ENCODE measurements at regions not wholly inside any gene's neighbourhood (a gene's known extent, or its start where the extent isn't known, plus 50 kb on each side); places are given as distances from the start of the nearest gene placed in this dataset.

DNA sequence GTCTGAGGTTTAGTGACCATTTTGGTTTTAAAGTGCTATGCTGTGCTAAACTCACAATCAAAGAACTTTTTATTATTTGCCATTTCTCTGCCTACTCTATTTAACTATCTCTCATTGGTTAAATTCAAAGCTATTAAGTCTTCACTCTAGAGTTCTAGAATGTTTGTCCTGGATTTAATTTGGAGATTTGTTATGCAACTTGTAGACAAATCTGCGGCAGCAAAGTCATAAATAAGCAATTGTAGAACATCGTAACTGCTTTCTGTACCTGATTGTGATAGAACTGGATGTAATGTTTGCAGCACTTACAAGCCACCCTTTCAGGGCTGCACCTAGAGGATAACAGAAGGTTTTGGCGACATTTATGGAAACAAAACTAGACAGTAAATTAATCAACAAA lies 566.5 kb upstream of the ADGRL2 start:
- Mint-ChIP-seq H3K4me3 (no peak overlapping the region), H3K36me3 (no peaks in the 10 kb centered on the region), H3K4me1 (no peaks in the 10 kb centered on the region), H3K27ac (no peak overlapping the region), H3K27me3 (no peaks in the 10 kb centered on the region), H3K9me3 (ENCODE audit: low read depth) (peaks cover 6% of the 10 kb centered on the region)
- DNase-seq (no peak), ATAC-seq (no peak)
- CTCF ChIA-PET: no interaction called here

DNA sequence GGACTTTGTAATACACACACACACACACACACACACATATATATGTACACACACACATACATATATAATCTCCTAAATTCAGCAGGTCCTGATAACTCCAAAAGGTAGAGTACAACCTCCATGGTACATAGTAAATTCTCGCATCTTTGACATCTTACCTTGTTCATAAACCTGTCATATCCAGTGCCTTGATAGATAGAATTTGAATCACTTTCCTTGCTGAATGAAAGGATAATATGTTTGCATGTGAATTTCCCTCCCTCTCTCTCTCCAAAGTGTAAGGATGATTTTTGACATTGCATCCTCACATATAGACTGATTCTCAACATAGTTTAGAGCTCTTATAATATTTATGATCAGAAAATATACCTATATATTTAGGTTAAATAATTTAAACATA lies 567.1 kb upstream of the ADGRL2 start:
- Mint-ChIP-seq H3K27me3 (no peaks in the 10 kb centered on the region), H3K36me3 (no peaks in the 10 kb centered on the region), H3K27ac (no peak overlapping the region), H3K4me1 (no peaks in the 10 kb centered on the region), H3K4me3 (no peak overlapping the region), H3K9me3 (ENCODE audit: low read depth) (peaks cover 6% of the 10 kb centered on the region)
- ATAC-seq (no peak), DNase-seq (no peak)
- CTCF ChIA-PET: no interaction called here

DNA sequence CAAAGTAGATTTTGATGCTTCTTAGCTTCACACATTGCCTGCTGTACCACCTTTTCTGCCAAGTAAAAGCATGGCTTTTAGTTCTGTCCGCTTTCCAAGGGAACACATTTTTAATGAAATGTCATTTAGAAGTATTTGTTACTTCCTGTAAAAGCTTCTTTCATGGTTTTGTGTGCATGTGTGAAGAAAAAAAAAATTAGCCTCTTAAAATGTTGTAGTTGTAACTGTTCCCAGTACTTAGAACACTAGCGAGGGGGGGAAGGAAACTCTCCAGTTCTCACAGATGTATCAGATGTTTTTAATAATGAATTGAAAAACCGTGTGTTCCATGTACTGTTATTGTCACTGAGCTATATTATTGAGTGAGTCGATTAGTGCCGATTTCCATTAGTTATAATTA lies 568.3 kb upstream of the ADGRL2 start:
- no peak overlapping the region for H3K27ac Mint-ChIP-seq
- H3K4me1 Mint-ChIP-seq: no peaks in the 10 kb centered on the region
- H3K9me3 Mint-ChIP-seq (ENCODE audit: low read depth): peaks cover 6% of the 10 kb centered on the region
- ATAC-seq: no peak
- DNase-seq: no peak
- no peaks in the 10 kb centered on the region for H3K27me3 Mint-ChIP-seq
- H3K4me3 Mint-ChIP-seq: no peak overlapping the region
- CTCF ChIA-PET: no interaction called here
- no peaks in the 10 kb centered on the region for H3K36me3 Mint-ChIP-seq

DNA sequence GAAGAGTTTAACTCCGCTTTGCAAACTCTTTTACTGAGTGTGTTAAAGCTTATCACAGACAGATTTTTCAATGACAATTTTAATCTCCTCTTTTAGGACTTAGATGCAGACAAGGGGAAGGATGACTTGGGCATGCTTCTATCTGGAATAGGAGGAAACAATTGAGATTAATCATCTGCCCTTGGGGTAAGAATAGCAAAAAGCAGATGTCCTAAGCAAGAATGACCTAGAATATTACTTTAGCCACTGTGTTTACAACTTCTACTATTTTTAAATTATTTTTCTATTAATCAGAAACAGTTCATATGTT lies 569.0 kb upstream of the ADGRL2 start:
- CTCF ChIA-PET: no interaction called here
- Mint-ChIP-seq H3K27ac (no peak overlapping the region), H3K36me3 (no peaks in the 10 kb centered on the region), H3K27me3 (no peaks in the 10 kb centered on the region), H3K9me3 (ENCODE audit: low read depth) (peaks cover 6% of the 10 kb centered on the region), H3K4me1 (no peaks in the 10 kb centered on the region), H3K4me3 (no peak overlapping the region)
- no peak for ATAC-seq
- no peak for DNase-seq

DNA sequence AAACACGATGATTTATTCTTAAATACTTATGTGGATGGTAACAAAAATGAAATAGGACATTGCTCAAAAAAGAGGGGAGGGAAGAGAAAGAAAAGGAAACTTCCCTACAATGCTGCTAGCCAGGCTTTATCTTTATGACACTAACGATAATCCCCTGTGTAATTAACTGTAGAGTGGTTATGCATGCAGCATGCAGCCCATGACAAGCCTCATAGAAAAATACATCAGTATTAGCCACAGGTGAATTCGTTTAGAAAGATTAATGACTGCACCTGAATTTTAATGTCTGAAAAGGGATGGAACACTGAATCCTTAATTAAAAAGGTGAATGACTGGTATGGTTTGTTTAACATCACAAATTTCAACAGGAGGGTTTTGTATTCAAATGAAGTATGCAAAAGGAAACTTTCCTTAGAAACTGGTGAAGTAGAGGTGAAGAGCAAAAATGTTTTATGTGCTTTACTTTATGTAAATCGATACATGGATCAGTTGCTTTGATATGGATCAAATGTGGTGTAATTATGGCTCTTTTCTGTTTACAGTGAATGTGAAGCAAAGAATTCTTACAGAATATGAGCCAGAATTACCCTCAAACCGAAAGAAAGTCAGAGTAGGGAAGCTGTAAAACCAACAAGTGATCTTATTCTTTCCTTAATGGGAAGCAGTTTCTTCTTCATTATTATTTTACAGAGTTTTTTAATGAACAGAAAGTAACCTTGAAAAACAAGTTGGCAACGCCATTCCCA lies 569.6 kb upstream of the ADGRL2 start:
- no peaks in the 10 kb centered on the region for H3K36me3 Mint-ChIP-seq
- CTCF ChIA-PET: no interaction called here

DNA sequence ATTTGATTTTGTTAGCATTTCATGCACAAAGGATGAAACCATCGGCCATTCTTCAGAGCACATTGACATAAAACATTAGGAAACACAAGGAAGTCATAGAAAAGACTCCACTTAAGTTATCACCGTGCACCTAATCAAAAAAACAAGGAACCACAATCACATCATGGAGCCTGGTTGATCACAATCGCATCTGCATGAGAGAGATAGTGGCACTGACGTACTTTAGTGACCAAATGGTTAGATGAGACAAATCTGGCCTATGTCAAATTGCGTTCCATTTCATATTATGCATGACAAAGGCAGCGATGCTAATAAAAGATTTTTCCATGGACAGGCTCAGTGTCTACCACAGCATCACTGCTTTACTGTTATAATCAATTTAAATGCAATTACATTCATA lies 571.8 kb upstream of the ADGRL2 start:
- H3K36me3 Mint-ChIP-seq: no peaks in the 10 kb centered on the region
- CTCF ChIA-PET: no interaction called here
- H3K27ac Mint-ChIP-seq: no peak overlapping the region

More for the DNA sequence above, 569.6 kb upstream of the ADGRL2 start:
- peaks cover 6% of the 10 kb centered on the region for H3K9me3 Mint-ChIP-seq (ENCODE audit: low read depth)
- ATAC-seq (no peak), DNase-seq (no peak)
- H3K4me1 Mint-ChIP-seq: no peaks in the 10 kb centered on the region
- H3K27ac Mint-ChIP-seq: no peak overlapping the region
- H3K27me3 Mint-ChIP-seq: no peaks in the 10 kb centered on the region
- H3K4me3 Mint-ChIP-seq: no peak overlapping the region

DNA sequence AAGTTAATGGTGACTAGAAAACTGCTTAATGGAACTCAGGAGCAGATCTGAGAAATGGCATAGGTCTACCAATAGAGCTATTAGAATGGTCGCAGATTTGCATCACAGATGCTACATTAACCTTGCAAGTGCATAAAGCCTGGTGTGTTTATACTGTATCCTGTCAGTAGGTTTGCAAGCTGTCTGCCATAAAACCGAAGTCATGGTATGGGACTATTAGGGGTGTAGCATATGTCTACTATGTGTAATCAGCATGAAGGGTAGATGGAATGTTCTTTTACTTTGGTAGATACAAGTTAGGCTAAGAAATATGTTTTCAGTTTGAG lies 574.2 kb upstream of the ADGRL2 start:
- Mint-ChIP-seq H3K27me3 (no peaks in the 10 kb centered on the region), H3K4me3 (no peak overlapping the region), H3K27ac (no peak overlapping the region), H3K9me3 (ENCODE audit: low read depth) (peaks cover 5% of the 10 kb centered on the region), H3K36me3 (no peaks in the 10 kb centered on the region), H3K4me1 (no peaks in the 10 kb centered on the region)
- no peak for DNase-seq
- CTCF ChIA-PET: no interaction called here
- no peak for ATAC-seq

More for the DNA sequence above, 571.8 kb upstream of the ADGRL2 start:
- DNase-seq (no peak), ATAC-seq (no peak)
- Mint-ChIP-seq H3K27me3 (no peaks in the 10 kb centered on the region), H3K4me1 (no peaks in the 10 kb centered on the region), H3K4me3 (no peak overlapping the region), H3K9me3 (ENCODE audit: low read depth) (peaks cover 5% of the 10 kb centered on the region)

DNA sequence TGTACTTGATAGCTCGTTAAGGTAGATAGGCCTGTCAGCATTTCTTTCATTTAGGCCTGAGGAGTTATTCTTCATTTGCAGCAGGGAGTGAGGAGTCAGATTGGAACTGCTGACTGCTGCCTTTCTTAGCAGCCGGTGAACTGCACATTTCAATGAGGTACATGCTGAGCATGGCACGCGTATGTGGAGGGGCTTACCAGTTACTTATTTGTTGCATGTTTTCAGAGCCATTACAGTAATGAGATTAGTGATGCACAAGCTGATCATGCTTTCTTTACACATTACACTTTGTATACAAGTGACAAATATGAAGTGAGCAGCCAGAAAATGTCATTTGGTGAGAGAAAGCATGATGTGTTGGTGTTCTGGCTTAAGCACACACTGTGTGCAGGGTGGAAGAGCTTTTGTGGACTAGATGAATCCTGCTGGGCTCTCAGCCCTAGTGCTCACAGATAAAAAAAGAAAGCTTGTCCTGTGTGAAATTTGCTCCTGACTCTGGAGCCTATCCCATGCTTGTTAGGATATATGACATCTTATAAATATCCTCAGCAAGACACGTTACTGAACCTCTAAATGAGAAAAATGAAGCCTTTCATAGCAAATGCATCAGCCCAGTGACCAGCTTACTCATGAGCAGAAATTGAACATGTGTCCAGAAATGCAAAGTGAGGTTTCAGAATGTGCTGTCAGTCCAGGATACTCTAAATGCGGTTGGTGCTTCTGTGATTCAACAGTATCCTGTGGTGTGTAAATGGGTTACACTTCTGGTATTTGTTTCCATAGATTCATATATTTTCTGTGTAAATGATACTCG lies 574.7 kb upstream of the ADGRL2 start:
- no peak overlapping the region for H3K27ac Mint-ChIP-seq
- no peak for ATAC-seq
- no peaks in the 10 kb centered on the region for H3K4me1 Mint-ChIP-seq
- no peaks in the 10 kb centered on the region for H3K27me3 Mint-ChIP-seq
- H3K4me3 Mint-ChIP-seq: no peak overlapping the region
- CTCF ChIA-PET: no interaction called here
- H3K36me3 Mint-ChIP-seq: no peaks in the 10 kb centered on the region
- H3K9me3 Mint-ChIP-seq (ENCODE audit: low read depth): peaks cover 6% of the 10 kb centered on the region
- no peak for DNase-seq

DNA sequence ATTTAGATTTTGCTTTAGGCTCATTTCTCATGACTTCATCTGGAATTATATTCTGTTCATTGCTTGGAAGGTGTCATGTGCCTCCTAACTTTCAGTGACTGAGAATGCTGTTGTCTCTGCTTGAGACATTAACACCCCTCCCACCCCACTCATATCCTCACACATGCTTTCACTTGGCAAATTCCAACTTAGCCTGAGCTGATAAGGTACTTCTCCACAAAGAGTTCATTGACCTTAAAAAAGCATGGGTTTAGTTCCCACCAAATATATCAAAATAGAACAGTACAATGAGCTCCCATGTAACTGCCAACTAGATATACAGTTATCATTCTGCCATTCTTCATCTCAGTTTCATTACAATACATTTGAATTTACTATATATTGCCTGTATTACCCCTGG lies 576.5 kb upstream of the ADGRL2 start:
- CTCF ChIA-PET: no interaction called here
- no peak overlapping the region for H3K27ac Mint-ChIP-seq
- peaks cover 3% of the 10 kb centered on the region for H3K9me3 Mint-ChIP-seq (ENCODE audit: low read depth)
- ATAC-seq (no peak), DNase-seq (no peak)
- no peaks in the 10 kb centered on the region for H3K27me3 Mint-ChIP-seq
- no peaks in the 10 kb centered on the region for H3K36me3 Mint-ChIP-seq
- no peaks in the 10 kb centered on the region for H3K4me1 Mint-ChIP-seq
- no peak overlapping the region for H3K4me3 Mint-ChIP-seq

DNA sequence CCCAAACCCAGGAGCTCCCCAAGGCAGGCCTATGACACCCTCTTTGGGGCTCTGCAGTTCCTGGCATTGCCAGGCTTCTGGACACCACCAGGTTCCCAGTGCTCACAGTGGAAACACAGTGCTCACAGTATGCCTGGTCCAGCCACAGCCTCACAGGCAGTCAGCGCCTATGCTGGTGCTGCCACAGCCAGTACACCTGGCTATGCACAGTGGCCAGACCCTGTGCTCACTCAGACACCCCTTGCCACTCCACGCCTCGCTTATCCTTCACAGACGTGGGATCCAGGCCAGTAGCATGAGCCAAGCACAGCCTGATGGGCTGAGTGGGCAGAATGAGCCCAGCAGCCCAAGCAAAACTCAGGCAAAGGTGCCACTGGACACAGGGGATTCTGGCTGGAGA lies 579.2 kb upstream of the ADGRL2 start:
- H3K36me3 Mint-ChIP-seq: no peaks in the 10 kb centered on the region
- DNase-seq (no peak), ATAC-seq (no peak)
- H3K9me3 Mint-ChIP-seq (ENCODE audit: low read depth): peaks cover 4% of the 10 kb centered on the region
- H3K4me3 Mint-ChIP-seq: no peak overlapping the region
- CTCF ChIA-PET: no interaction called here
- no peaks in the 10 kb centered on the region for H3K27me3 Mint-ChIP-seq
- no peak overlapping the region for H3K27ac Mint-ChIP-seq
- H3K4me1 Mint-ChIP-seq: no peaks in the 10 kb centered on the region

DNA sequence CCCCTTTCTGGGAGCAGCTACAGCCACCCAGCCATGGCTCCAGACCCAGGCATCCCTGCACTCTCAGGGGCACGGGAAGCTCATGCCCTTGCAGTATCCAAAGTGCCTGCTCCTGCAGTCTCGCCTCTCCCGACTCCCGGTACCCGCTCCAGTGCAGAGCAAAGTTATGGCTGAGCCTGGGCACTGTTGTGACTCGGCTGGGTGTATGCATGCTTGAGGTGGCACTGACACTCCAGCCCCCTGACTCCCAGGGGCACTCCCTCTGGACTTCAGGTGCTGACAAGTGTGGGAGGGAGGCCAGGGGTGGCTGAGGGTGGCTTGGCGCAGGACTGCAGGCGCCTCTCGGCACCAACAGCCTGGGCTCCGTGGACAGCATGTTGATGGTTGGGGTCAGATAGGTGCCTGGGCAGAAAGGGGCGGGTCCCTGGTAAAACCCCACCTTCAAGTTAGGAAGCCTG lies 580.1 kb upstream of the ADGRL2 start:
- H3K27ac Mint-ChIP-seq: no peak overlapping the region
- no peak overlapping the region for H3K4me3 Mint-ChIP-seq
- H3K4me1 Mint-ChIP-seq: no peaks in the 10 kb centered on the region
- H3K9me3 Mint-ChIP-seq (ENCODE audit: low read depth): peaks cover 5% of the 10 kb centered on the region
- CTCF ChIA-PET: no interaction called here
- no peaks in the 10 kb centered on the region for H3K36me3 Mint-ChIP-seq
- DNase-seq (no peak), ATAC-seq (no peak)
- no peaks in the 10 kb centered on the region for H3K27me3 Mint-ChIP-seq

DNA sequence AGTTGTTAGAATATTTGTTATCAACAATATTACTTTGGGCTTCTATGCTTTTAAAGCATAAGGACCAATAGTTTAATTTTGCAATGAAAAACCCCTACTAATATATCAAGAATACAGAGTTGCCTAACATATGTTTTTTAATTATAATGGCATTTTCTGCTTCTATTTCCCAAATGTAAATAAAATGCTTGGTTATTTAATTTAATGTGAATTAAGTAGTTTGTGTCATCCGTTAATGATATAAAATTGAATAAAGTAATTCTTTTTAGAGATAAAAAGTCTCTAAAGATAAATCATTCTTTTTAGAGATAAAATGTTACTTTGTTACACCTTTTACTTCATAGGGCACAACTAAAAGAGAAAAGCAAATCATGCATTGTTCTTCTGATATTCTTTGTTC lies 583.7 kb upstream of the ADGRL2 start:
- no peak overlapping the region for H3K4me3 Mint-ChIP-seq
- H3K36me3 Mint-ChIP-seq: no peaks in the 10 kb centered on the region
- no peaks in the 10 kb centered on the region for H3K27me3 Mint-ChIP-seq
- DNase-seq (no peak), ATAC-seq (no peak)
- peaks cover 8% of the 10 kb centered on the region for H3K9me3 Mint-ChIP-seq (ENCODE audit: low read depth)
- H3K27ac Mint-ChIP-seq: no peak overlapping the region
- H3K4me1 Mint-ChIP-seq: no peaks in the 10 kb centered on the region
- CTCF ChIA-PET: no interaction called here

DNA sequence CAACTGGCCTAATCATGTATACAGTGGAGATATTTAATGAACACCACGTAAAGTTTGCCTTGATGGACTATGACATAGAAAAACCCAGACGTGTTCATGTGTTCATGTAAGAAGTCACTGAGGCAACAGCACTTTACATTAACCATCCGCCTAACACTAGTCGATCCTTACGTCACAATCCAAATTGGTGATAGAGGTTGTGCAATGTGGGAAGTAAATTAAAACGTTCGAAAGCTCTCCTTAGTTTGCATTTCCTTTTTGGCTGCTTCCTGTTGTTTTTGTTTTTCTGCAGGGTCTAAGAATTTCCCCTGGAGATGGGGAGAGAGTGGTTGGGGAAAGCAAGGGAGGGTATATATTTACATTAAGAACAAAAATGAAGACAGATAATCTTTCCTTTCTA lies 587.5 kb upstream of the ADGRL2 start:
- Mint-ChIP-seq H3K27me3 (no peaks in the 10 kb centered on the region), H3K4me1 (no peaks in the 10 kb centered on the region), H3K36me3 (no peaks in the 10 kb centered on the region), H3K9me3 (ENCODE audit: low read depth) (peaks cover 10% of the 10 kb centered on the region), H3K27ac (no peak overlapping the region), H3K4me3 (no peak overlapping the region)
- no peak for DNase-seq
- no peak for ATAC-seq
- CTCF ChIA-PET: no interaction called here

DNA sequence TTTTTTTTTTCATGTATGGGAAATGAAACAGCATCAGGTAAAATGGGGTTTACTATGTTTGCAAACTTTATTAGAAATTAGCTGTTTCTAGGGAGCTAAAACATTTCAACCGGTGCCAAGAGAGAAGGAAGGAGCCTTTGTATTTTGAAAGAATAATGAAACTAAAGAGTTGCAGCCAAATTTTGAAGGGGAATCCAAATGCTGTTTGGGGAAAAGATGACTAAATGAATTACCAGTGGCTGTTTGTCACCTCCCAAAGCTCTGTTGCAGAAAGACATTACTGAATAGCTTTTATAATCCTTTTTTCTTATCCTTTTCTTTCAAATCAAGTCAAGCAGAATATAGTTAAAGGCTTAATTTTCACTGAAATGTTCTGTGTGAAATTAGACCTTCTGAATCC lies 591.3 kb upstream of the ADGRL2 start:
- Mint-ChIP-seq H3K9me3 (ENCODE audit: low read depth) (peaks cover 12% of the 10 kb centered on the region), H3K36me3 (no peaks in the 10 kb centered on the region), H3K4me3 (no peak overlapping the region), H3K4me1 (no peaks in the 10 kb centered on the region), H3K27me3 (no peaks in the 10 kb centered on the region), H3K27ac (no peak overlapping the region)
- CTCF ChIA-PET: no interaction called here
- ATAC-seq (no peak), DNase-seq (no peak)

Measured in activated CD8-positive, alpha-beta memory T cell treated with anti-CD3 and anti-CD28 coated beads, Interleukin-2, amount 10 ng/mL, durations not matched to agents 7 days and 5 days (primary cell).